8988T (cell line): ENCODE measurements at regions not wholly inside any gene's neighbourhood (a gene's known extent, or its start where the extent isn't known, plus 50 kb on each side); places are given as distances from the start of the nearest gene placed in this dataset.

ENCODE experiments used
- DNase-seq: peaks from one replicate; pipeline ENCODE4 v3.0.0; 2011

- DNase-seq: no peak
Measured at GRCh38 chr11:115911613-115912346, 407.6 kb upstream of the CADM1 start.

- DNase-seq: no peak
Measured at GRCh38 chr11:115910379-115910778, 406.2 kb upstream of the CADM1 start.

DNA sequence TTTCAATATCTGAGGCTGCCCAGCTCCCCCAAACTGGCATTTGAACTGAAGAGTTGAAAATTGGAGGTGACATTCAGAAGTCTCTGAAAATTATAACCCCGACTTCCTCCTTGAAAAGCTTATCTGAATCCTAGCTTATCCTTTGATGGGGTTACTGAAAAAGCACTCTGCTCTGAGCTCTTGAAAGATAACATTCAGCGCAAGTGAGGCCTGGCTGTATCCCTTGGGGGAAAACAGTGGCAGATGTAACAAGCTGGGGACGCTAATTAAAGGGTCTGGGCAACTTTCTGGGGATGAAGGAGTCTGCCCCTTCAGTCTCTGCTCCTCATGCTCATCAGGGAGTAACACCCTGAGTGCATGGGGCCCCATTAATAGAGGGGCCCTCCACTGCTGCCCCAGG is 402.0 kb upstream of the CADM1 start:
- DNase-seq: no peak

- no peak for DNase-seq
Measured at GRCh38 chr11:115905341-115906000, 401.3 kb upstream of the CADM1 start.

DNA sequence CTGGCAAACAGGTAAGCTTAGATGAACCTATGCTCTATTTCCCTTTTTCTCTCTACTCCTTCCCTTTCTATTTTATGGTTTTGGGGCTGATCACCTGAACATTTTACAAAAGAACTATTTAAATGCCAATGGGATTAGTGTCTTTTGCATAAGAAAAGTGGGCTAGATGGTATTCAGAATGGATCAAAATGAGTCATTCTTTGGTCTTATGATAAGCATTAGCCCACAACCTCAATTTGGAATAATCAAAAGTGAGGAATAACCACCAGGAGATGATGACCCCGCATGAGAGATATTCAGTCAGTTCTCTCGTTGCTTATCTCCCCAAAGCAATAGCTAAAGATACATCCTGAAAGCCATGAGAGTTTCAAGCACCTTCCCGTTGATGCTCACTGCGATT is 399.0 kb upstream of the CADM1 start:
- no peak for DNase-seq

DNA sequence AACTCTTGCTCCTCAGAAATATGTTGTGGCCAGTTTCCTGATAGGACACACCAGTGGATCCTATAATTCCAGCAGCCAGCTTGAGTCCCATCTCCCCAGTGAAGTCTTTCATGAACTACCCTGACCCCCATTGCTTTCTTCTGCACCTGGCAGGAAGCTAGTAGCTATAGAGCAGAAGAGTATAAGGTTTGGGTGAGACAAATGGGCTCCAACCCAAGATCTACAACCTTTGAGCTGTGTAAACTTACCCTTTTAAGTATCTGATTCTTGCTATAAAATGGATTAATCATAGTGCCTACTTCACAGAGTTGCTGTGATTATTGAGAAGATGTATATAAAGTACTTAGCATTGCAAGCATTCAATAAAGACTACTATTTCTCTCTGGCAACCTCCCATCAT is 396.9 kb upstream of the CADM1 start:
- no peak for DNase-seq

GRCh38 chr11:115900111-115900510 is 395.9 kb upstream of the CADM1 start:
- DNase-seq: no peak

DNA sequence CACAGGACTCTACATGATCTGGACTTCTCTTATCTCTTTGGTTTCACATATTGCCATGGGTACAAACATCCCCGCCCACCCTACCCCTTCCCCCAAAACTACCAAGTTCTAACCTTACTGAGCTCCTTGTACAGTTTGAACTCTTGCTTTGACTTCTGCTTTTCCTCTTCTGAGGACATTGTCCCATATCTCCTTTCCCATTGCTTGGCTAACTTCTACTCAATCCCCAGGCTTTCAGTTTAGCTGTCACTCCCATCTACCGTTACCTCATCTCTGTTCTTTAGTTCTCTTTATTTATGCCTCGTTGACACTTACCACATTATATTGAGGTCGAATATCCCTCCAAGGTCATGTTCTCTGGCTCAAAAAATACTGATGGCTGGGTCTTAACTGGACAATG is 393.5 kb upstream of the CADM1 start:
- no peak for DNase-seq

GRCh38 chr11:115896084-115896483 is 391.9 kb upstream of the CADM1 start:
- DNase-seq: no peak

DNA sequence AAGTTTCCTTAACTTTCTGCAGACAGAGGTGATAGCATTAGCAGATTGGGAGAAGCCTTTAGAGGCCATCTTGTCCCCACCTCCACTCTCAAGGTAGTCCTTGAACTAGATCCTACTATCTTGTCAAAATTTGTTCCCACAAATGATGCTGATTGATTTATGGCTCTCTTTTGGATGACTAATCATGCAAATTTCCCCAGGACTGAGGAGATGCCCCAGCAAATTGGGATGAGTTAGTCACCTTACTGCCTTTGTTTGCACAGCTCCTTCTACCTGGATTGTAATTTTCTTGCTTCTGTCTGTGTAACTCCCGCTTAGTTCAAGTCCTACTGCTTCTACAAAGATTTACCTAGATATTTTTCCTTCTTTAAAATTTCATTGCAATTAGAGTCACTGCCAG is 391.4 kb upstream of the CADM1 start:
- DNase-seq: no peak

GRCh38 chr11:115894176-115894575 is 390.0 kb upstream of the CADM1 start:
- no peak for DNase-seq

DNA sequence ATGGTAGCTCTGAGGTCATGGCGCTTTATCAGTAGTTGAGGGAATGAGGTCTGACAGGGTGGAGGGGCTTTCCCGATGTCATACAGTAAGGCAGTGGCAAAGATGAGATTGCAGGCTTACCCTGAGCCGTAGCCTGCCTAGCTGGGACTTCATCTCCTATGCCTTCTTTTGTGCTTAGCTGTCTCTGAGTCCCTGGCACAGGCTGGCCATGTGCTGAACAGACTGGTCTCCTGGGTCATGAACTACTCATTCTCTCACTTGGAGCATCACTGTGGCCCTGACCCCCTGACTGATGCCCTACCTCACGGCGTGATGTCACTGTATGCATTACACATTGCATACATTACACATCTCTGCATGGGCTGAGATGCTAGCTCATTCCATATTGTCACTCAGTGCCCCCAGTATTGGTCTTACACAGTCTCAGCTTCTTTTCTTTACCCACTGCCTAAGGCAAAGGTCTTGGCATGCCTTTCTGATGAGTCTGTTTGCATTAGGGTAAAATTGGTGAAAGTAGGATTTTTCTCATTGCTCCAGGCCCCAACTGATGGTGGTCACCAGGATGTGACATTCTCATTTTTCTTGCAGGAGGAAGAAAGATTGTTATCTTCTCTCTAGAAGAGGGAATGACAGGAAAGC is 389.4 kb upstream of the CADM1 start:
- no peak for DNase-seq

DNA sequence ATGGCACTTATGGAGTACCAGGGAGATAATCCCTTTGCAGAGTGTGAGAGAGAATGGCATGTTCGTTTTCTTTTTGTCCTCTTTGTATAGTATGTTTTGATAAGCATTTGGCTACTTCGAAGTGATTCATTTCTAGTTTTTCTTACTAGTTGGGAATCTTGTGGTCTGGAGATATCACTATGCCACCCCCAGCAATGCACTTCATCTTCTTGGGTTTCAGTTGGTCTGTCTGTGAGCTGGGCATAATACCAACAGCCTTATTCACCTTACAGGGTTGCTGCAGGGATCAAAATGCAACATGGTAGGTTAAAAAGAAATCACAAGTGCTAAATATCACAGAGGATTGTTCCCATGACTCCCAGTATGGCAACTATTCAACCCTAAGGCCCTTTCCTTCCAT is 387.8 kb upstream of the CADM1 start:
- DNase-seq: no peak

DNA sequence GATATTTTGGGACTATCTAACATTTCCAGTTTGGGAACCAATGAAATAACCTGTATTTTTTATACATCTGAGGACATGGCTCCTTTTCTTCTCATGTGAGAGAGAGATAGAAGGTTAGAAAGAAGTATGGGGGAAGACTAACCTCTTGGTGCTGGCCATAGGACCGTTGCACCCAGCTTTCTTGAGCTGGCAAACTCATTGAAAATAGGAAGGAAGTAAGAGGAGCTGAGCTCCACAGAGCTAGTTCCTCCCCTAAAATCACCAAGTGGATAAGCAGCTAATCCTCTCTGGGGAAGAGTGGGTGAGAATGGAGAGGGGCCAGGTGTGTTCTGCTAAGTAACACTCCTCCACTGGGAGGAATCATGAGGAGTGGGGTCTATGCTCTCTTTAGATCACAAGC is 387.4 kb upstream of the CADM1 start:
- DNase-seq: no peak

DNA sequence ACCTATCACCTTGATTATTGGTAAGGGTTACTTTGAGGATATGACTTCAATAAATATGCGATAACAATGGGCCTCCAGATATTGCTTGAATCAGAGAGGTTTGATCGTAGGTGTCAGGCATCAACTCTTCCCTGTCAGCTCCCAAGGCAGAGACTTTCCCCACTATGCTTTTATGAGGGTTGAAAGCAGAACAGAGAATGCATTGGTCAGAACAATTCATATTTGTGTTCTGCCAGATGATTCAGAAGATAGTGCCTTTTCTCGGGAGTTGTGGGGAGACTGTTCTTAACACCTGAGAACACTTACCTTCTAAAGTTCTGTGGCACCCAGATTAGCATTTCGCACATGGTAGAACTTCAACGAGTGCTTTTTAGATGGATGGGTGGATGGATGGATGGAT is 386.3 kb upstream of the CADM1 start:
- DNase-seq: no peak

- DNase-seq: no peak
Measured at GRCh38 chr11:115889712-115890111, 385.5 kb upstream of the CADM1 start.

DNA sequence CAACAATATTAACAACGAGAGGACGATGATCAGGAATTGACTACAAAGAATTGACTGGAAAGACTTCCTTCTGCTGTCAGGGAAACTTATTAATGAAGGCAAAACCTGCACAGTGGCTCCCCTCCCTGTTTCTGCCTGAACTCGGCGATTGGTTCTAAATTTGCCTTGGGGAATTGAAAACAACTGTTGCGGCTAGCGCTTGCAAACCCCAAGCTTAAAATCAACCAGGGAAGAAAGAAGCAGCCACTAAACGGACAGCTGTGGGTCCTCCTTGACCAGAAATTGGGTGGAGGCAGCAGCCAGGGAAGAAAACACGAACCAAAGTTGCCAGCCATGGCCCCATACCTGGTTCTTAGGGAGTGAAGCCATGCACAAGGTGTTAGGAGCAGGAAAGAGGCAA is 383.5 kb upstream of the CADM1 start:
- DNase-seq: no peak

GRCh38 chr11:115887316-115887715 is 383.1 kb upstream of the CADM1 start:
- no peak for DNase-seq

DNA sequence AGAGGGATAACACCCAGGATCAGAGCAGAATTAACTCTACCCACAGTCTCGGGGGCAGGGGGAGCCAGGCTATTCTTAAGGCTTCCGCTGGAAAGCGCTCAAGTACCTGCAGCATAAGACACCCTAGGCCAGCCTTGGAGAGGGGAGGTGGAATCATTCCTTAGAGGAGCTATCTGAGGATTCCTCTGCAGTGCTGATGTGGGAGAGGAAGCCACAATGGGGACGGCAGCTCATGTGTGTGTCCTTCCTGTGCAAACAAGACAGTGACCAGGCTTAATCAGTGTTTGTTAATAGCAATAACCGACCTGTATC is 382.2 kb upstream of the CADM1 start:
- no peak for DNase-seq

- DNase-seq: no peak
Measured at GRCh38 chr11:115885535-115886421, 381.6 kb upstream of the CADM1 start.

GRCh38 chr11:115884800-115885534 is 380.8 kb upstream of the CADM1 start:
- no peak for DNase-seq

DNA sequence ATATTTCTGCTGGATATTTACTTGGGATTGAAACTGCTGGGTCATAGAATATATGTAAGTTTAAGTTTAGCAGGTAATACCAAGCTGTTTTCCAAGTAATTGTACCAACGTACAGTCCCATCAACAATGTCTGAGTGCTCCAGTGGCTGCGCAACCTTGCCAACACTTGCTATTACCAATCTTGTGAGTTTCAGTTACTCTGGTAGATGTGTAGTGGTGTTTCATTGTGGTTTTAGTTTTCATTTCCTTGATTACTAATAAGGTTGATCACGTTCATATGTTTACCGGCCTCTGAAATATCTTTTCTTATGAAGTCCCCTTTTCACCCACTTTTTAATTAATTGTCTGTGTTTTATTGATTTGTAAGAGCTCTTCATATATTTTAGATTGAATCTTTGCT is 370.6 kb upstream of the CADM1 start:
- DNase-seq: no peak

DNA sequence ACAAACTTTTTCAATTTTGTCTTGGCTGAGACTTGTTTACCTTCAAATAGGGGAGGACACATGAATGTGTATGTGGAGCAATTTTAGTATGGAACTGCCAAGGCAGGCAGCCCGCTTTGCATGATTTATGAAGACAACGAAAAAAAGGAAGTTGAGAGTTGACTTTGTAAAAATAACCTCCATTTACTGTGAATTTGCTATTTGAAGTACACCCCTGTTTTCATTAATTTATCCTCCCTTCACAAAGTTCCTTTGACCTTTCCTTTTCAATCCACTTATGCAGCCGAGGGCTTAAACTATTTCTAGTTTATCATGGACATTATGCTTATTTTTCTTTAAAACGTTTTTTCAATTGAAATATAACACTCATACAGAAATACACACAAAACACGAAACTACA is 369.6 kb upstream of the CADM1 start:
- DNase-seq: no peak
